Suprapubic skin (tissue), 3 donors: ENCODE measurements at regions not wholly inside any gene's neighbourhood (a gene's known extent, or its start where the extent isn't known, plus 50 kb on each side); places are given as distances from the start of the nearest gene placed in this dataset.

Source experiments
- EP300 ChIP-seq: sonication (generic); formaldehyde crosslinking; IDR thresholded peaks from one replicate; pipeline ENCODE4 v1.6.1; 2017; ENCODE audit warnings: antibody characterized with exemption
- POLR2A ChIP-seq, 2 donors: fragments of 450-650 bp; IDR thresholded peaks; one replicate each; pipeline ENCODE4 v1.6.1; 2017; ENCODE audit warnings: antibody characterized with exemption in 2 of 2, mild to moderate bottlenecking in 2 of 2, moderate library complexity in 2 of 2
- TF ChIP-seq, protein P1 (sequence below), 2 donors: fragments of 200-600 bp in 1 of 2; fragments of 450-650 bp in 1 of 2; sonication (generic) in 1 of 2; IDR thresholded peaks; one replicate each; pipeline ENCODE4 v1.5.1; 2016 to 2019; ENCODE audit warnings: antibody characterized with exemption in 2 of 2, mild to moderate bottlenecking in 1 of 2, moderate library complexity in 1 of 2

DNA sequence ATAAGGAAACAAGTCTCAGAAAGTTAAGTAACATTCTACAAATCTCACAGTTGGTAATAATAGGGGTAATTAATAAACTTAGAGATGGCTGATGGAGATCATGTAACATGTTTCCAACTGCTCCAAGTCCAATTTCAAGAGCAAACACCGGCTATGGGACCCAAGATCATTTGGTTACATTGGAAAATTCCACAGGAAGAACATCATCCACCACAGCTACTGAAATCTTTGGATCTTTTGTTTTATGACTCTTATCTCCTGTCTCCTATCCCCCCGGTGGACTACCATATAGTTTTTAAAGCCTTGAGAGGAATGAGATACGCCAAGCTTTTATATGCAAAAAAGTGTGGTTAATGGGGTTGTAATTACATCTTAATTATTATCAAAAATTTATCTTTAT is 216.1 kb downstream of the WNT5A start:
- TF ChIP-seq, protein P1, sequence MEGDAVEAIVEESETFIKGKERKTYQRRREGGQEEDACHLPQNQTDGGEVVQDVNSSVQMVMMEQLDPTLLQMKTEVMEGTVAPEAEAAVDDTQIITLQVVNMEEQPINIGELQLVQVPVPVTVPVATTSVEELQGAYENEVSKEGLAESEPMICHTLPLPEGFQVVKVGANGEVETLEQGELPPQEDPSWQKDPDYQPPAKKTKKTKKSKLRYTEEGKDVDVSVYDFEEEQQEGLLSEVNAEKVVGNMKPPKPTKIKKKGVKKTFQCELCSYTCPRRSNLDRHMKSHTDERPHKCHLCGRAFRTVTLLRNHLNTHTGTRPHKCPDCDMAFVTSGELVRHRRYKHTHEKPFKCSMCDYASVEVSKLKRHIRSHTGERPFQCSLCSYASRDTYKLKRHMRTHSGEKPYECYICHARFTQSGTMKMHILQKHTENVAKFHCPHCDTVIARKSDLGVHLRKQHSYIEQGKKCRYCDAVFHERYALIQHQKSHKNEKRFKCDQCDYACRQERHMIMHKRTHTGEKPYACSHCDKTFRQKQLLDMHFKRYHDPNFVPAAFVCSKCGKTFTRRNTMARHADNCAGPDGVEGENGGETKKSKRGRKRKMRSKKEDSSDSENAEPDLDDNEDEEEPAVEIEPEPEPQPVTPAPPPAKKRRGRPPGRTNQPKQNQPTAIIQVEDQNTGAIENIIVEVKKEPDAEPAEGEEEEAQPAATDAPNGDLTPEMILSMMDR (IDR thresholded peaks at IDR 0.05): no peak
- TF ChIP-seq POLR2A (IDR thresholded peaks at IDR 0.05) (no peak), EP300 (no peak)
